ENCODE measurements at regions not wholly inside any gene's neighbourhood (a gene's known extent, or its start where the extent isn't known, plus 50 kb on each side); places are given as distances from the start of the nearest gene placed in this dataset.

GRCh38 chr10:84845628-84846261, 517.4 kb downstream of the CCSER2 start:
- TF ChIP-seq CTCF (IDR thresholded peaks at IDR 0.05) (no peak), POLR2A (IDR thresholded peaks at IDR 0.05) (no peak)

All from lower leg skin (tissue), 3 donors.